ENCODE measurements at regions not wholly inside any gene's neighbourhood (a gene's known extent, or its start where the extent isn't known, plus 50 kb on each side); places are given as distances from the start of the nearest gene placed in this dataset.

DNA sequence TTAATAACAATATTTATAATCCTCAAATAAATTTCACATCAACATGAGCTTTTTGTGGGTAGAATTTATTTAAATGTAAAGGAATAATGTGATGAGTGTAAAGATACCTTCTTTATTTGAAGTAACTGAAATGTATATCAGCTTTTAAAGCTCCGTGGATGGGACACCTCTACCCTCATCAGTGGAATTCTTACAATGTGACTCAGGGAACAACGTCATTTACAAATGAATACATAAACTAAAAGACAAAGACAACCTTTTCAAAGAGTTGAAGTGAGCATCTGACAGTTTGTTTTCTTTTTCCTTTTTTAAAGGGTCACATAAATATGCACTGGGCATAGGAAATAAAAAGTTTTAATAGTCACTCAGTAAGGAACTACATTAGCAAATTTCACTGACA lies 1127.0 kb upstream of the CRIM1 start:
- Histone ChIP-seq H4K20me1 (ENCODE audit: insufficient read depth) (no peaks in the 10 kb centered on the region), H3K9me2 (peaks cover 5% of the 10 kb centered on the region; the same call in 1 of the 2 replicates), H3K27me3 (ENCODE audit: insufficient read depth) (no peaks in the 10 kb centered on the region), H3K79me2 (ENCODE audit: insufficient read depth) (no peaks in the 10 kb centered on the region), H3F3A (replicated peaks; ENCODE audit: insufficient read depth) (no peaks in the 10 kb centered on the region), H3K36me3 (replicated peaks in 1 of 2; ENCODE audit: control insufficient read depth in 1 of 2, insufficient read depth in 2 of 2, low read length in 1 of 2) (no peaks in the 10 kb centered on the region), H3K4me2 (no peak overlapping the region), H2AFZ (ENCODE audit: low read depth) (no peak overlapping the region), H3K4me3 (ENCODE audit: low read depth in 2 of 2, low read length in 1 of 2) (no peak overlapping the region), H3K9me3 (no peaks in the 10 kb centered on the region), H3K4me1 (ENCODE audit: control insufficient read depth in 1 of 2, insufficient read depth in 2 of 2, low read depth in 1 of 2, low read length in 1 of 2) (no peaks in the 10 kb centered on the region), H3K27ac (ENCODE audit: low read depth in 2 of 2, low read length in 1 of 2) (no peak overlapping the region), H3K9ac (no peak overlapping the region)
- ChIA-PET POLR2A (no interaction called here), CTCF (interaction anchor here (0.9 kb wide), 1 partner anchor 26 kb away, joined by 3 read pairs; no protein-coding TSS in a partner anchor)
- no peak for DNase-seq
- WGBS (ENCODE audit: low lambda C conversion rate) = 1% methylated on average over 2 of the region's 2 CpGs
- TF ChIP-seq GABPA (IDR thresholded peaks at IDR 0.05; ENCODE audit: low read depth) (no peak), NRF1 (IDR thresholded peaks at IDR 0.05; ENCODE audit: low read depth, low read length) (no peak), MEF2A (IDR thresholded peaks at IDR 0.05; ENCODE audit: borderline replicate concordance, low read depth) (no peak), FOXM1 (IDR thresholded peaks at IDR 0.05; ENCODE audit: low read depth) (no peak), TAF1 (IDR thresholded peaks at IDR 0.05; ENCODE audit: borderline replicate concordance, low read depth, low read length) (no peak), CHD2 (IDR thresholded peaks at IDR 0.05; ENCODE audit: low read length, partially characterized antibody) (no peak), USF1 (IDR thresholded peaks at IDR 0.05; ENCODE audit: borderline replicate concordance, low read depth) (no peak), EP300 (IDR thresholded peaks at IDR 0.05; ENCODE audit: borderline replicate concordance in 1 of 2, low read depth in 1 of 2, low read length in 1 of 2) (no peak), RCOR1 (IDR thresholded peaks at IDR 0.05; ENCODE audit: low read length) (no peak)
- TF ChIP-seq, protein P1, sequence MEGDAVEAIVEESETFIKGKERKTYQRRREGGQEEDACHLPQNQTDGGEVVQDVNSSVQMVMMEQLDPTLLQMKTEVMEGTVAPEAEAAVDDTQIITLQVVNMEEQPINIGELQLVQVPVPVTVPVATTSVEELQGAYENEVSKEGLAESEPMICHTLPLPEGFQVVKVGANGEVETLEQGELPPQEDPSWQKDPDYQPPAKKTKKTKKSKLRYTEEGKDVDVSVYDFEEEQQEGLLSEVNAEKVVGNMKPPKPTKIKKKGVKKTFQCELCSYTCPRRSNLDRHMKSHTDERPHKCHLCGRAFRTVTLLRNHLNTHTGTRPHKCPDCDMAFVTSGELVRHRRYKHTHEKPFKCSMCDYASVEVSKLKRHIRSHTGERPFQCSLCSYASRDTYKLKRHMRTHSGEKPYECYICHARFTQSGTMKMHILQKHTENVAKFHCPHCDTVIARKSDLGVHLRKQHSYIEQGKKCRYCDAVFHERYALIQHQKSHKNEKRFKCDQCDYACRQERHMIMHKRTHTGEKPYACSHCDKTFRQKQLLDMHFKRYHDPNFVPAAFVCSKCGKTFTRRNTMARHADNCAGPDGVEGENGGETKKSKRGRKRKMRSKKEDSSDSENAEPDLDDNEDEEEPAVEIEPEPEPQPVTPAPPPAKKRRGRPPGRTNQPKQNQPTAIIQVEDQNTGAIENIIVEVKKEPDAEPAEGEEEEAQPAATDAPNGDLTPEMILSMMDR (IDR thresholded peaks at IDR 0.05) = no peak

DNA sequence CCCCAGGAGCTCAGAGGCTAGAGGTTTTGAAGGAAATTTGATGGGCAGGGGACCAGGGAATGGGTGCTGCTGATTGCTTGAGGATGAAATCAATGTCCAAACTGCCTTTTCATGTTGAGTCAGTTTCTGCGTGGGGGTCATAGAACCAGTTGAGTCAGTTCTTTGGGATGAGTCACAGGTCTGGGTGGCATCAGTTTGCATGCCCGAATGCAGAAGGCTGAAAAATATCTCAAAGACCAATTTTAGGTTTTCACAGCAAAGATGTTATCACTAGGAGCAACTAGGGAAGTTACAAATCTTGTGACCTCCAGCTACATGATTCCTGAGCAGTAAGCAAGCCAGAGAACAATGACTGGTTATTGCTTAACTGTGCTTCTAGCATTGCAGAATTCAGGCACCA lies 1135.1 kb upstream of the CRIM1 start:
- H3K27me3 ChIP-seq (ENCODE audit: insufficient read depth) = no peaks in the 10 kb centered on the region
- DNase-seq = no peak
- no peaks in the 10 kb centered on the region for H3K79me2 ChIP-seq (ENCODE audit: insufficient read depth)
- no peaks in the 10 kb centered on the region for H3K9me3 ChIP-seq
- no peak overlapping the region for H3K4me2 ChIP-seq
- H3K4me1 ChIP-seq (ENCODE audit: control insufficient read depth in 1 of 2, insufficient read depth in 2 of 2, low read depth in 1 of 2, low read length in 1 of 2) = no peaks in the 10 kb centered on the region
- H3F3A ChIP-seq (replicated peaks; ENCODE audit: insufficient read depth) = no peaks in the 10 kb centered on the region
- H3K9me2 ChIP-seq = no peaks in the 10 kb centered on the region
- H3K36me3 ChIP-seq (replicated peaks in 1 of 2; ENCODE audit: control insufficient read depth in 1 of 2, insufficient read depth in 2 of 2, low read length in 1 of 2) = no peaks in the 10 kb centered on the region
- H4K20me1 ChIP-seq (ENCODE audit: insufficient read depth) = no peaks in the 10 kb centered on the region
- no peak overlapping the region for H3K9ac ChIP-seq
- ChIA-PET POLR2A (no interaction called here), CTCF (no interaction called here)
- no peak overlapping the region for H3K4me3 ChIP-seq (ENCODE audit: low read depth in 2 of 2, low read length in 1 of 2)
- WGBS (ENCODE audit: low lambda C conversion rate) = 0% methylated on average over 2 of the region's 2 CpGs
- H3K27ac ChIP-seq (ENCODE audit: low read depth in 2 of 2, low read length in 1 of 2) = no peak overlapping the region
- no peak overlapping the region for H2AFZ ChIP-seq (ENCODE audit: low read depth)
- TF ChIP-seq GATA2 (CRISPR knock-in tag; IDR thresholded peaks at IDR 0.05) (no peak), MXI1 (IDR thresholded peaks at IDR 0.05; ENCODE audit: low read depth, low read length) (no peak), RCOR1 (IDR thresholded peaks at IDR 0.05; ENCODE audit: low read length) (no peak), EZH2phosphoT487 (IDR thresholded peaks at IDR 0.05; ENCODE audit: borderline replicate concordance, low read depth) (no peak), RXRA (IDR thresholded peaks at IDR 0.05; ENCODE audit: borderline replicate concordance, low read depth) (no peak), FOSL2 (IDR thresholded peaks at IDR 0.05; ENCODE audit: borderline replicate concordance, low read depth) (no peak), TCF12 (IDR thresholded peaks at IDR 0.05) (no peak), FOXJ3 (CRISPR knock-in tag; IDR thresholded peaks at IDR 0.05) (no peak), REST (IDR thresholded peaks at IDR 0.05; ENCODE audit: low read depth, low read length) (no peak), GABPA (IDR thresholded peaks at IDR 0.05; ENCODE audit: low read depth) (no peak), YY1 (IDR thresholded peaks at IDR 0.05; ENCODE audit: low read depth) (no peak), NFIC (IDR thresholded peaks at IDR 0.05; ENCODE audit: borderline replicate concordance) (no peak), POLR2AphosphoS5 (IDR thresholded peaks at IDR 0.05; ENCODE audit: low read depth, low read length) (no peak), FOXM1 (IDR thresholded peaks at IDR 0.05; ENCODE audit: low read depth) (no peak), USF1 (IDR thresholded peaks at IDR 0.05; ENCODE audit: borderline replicate concordance, low read depth) (no peak), RFX5 (IDR thresholded peaks at IDR 0.05; ENCODE audit: low read length) (no peak)

Measured in SK-N-SH (cell line).